ENCODE measurements at regions not wholly inside any gene's neighbourhood (a gene's known extent, or its start where the extent isn't known, plus 50 kb on each side); places are given as distances from the start of the nearest gene placed in this dataset.

DNA sequence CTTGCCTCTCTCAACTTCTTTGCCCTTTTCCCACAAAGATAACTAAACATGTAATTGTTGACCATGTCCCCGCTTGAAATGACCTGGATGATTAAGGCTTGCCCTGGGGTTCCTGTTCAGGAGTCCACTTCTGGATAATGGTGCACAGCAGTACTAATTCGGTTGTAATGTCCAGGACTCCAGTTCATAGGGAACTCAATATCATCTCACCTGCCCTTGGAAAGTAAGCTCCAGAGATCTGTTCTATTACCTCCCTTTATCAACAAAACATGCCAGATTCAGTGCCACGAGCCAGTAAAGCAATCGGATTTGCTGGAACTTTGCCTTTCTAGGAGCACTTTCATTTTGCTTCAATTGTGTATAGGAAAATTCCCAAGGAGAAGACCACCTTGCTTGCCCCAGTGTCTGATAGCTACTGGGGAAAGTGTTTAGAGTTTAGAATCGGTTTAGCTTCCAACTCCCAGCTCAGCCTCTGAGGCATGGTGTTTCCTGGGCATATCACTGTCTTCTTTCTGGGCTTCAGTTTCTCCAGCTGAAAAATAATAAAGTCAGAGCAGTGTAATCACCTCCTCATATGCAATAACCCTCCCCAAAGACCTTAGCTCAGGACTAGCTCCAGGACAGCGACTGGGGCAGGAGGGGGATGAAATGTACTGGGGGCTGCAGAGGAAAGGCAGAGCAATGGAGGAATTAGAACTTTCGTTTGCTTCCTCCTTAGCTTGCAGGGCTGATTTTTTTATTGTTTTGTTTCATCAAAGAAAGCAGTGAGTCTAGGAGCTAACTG is 162.6 kb upstream of the CYRIA start:
- DNase-seq (ENCODE audit: low read depth): no peak

GRCh38 chr2:16824472-16824871 is 158.8 kb upstream of the CYRIA start:
- no peak for DNase-seq (ENCODE audit: low read depth)

- no peak for DNase-seq (ENCODE audit: low read depth)
Measured at GRCh38 chr2:16821692-16822091, 156.1 kb upstream of the CYRIA start.

DNA sequence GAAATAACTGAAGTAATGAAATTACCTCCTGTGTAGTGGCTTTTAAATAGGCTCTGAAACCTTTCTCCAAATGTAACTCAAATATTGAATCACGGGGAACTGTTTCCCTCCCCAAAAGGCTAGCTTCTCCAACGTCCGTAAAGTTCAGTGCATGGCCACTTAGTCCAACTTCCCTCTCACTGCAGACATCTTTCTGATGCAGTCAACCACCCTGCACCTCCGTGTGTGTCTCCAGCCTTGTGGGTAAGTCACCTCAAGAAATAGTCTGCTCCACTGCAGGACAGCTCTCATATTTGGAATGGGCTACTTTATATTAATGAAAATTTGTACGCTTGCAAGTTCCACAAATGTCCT is 152.5 kb upstream of the CYRIA start:
- no peak for DNase-seq (ENCODE audit: low read depth)

DNA sequence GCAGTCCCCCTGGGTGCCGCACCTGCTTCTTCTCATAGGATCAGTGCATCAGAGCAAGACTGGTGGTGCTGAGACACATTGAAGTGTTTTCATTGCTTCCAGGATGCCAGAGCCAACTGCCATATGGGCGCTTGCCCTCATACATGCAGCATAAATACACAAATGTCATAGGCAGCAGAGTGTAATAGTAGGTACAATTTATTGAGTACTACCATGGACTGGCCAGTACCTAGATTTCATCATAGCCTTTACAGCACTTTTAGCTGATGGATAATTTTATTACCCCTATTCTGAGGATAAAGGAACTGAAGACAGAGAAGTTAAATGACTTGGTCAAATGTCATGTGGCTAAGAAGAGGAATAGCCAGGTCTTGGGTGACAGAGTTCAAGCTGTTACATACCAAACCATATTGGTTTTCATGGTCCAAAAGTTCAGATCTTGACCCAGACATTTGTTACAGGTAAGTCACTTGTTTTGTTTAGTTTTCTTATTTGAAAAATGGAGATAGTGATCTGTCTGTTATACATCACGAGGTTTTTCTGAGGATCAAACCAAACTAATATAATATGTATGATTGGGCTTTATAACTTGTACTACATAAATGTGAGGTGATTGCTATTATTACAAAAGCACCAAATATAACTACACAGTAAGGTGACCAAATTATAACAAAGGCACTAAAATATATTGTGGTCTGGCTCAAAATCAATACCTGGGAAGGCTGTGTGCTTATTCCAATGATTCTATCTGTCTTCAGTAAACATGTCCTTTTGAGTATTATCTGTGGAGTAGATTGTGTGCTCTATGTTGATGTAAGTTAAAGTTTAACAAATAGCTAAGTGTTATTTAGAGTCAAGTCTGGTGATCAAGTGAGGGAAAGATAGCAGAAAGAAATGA is 151.9 kb upstream of the CYRIA start:
- DNase-seq (ENCODE audit: low read depth): no peak

DNA sequence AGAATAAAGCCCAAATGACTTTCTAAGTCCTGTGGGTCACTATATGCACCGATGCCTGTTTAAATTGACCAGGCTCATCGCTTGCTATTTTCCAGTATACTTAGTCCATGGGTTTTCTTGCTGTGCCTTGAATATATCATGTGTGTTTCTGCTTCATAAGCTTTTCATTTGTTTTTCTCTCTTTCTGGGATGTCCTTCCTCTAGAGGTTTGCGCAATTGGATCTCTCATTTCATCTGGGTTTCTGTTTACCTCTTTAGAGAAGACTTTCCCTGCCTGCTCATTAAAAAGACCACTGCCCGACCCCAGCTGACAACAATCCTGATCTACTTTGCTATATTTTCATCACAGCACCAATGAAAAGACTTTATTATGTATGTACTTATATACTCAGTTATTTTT is 150.9 kb upstream of the CYRIA start:
- no peak for DNase-seq (ENCODE audit: low read depth)

GRCh38 chr2:16816016-16816415 is 150.4 kb upstream of the CYRIA start:
- DNase-seq (ENCODE audit: low read depth): no peak

GRCh38 chr2:16813593-16813992 is 148.0 kb upstream of the CYRIA start:
- no peak for DNase-seq (ENCODE audit: low read depth)

GRCh38 chr2:16798472-16798871 is 132.8 kb upstream of the CYRIA start:
- no peak for DNase-seq (ENCODE audit: low read depth)

DNA sequence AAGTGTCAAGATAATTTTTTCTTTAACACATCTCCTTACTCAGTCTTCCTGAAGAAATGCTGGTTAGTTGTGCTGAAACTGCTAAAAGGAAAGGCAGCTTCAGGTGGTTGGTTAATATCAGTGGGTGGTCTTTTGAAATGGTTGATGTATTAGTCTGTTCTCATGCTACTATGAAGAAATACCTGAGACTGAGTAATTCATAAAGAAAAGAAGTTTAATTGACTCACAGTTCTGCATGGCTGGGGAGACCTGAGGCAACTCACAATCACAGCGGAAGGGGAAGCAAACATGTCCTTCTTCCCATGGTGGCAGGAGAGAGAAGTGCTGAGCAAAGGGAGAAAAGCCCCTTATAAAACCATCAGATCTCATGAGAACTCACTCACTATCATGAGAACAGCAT is 125.9 kb upstream of the CYRIA start:
- no peak for DNase-seq (ENCODE audit: low read depth)

GRCh38 chr2:16785149-16785548 is 119.5 kb upstream of the CYRIA start:
- no peak for DNase-seq (ENCODE audit: low read depth)

- no peak for DNase-seq (ENCODE audit: low read depth)
Measured at GRCh38 chr2:16784652-16785051, 119.0 kb upstream of the CYRIA start.

- DNase-seq (ENCODE audit: low read depth): no peak
Measured at GRCh38 chr2:16777123-16777870, 111.7 kb upstream of the CYRIA start.

DNA sequence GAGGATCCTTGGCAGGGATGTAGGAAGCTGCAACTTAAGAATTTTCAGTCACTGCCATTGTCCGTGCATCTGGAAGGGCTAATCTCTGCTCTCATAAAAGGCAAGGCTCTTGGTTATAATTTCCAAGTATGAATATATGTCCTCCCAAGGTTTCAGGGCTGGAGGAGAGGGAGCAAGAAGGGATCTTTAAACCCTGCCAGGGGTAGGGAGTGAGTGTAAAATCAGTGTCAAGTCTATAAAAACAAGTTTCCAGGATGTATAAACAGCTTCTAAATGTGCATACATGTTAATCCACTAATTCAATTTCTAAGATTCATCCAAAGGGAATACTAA is 110.2 kb upstream of the CYRIA start:
- DNase-seq (ENCODE audit: low read depth): no peak

GRCh38 chr2:16774980-16775898 is 109.6 kb upstream of the CYRIA start:
- DNase-seq (ENCODE audit: low read depth): no peak

GRCh38 chr2:16774091-16774490 is 108.5 kb upstream of the CYRIA start:
- no peak for DNase-seq (ENCODE audit: low read depth)

DNA sequence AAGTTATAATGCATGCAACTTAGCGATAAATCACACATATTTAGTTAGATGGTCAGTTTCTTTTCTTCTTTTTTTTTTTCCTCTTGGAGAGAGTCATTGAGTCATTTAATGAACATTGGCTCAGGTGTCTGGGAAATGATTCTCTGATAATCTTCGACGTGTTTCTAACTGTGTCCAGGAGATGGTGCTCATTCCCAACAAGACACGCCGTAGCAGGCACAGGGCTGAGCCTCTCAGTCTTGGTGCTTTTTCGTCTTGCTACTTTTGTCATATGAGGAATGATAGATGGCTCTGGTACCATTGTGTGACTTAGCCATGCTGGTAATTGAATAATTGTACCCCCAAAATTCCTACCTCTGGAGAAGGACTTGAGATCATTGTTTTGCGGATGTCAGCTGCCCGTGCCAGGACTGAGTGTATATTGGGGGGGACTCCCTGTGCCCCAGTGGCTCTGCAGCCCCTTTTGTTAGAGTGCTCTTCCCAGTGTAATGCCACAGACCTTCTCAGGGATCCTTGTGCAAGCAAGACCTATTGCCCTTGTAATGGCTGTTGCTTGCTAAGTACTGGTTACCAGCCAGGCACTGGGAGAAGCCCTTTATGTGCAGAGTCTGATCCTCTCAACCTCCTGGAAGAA is 107.6 kb upstream of the CYRIA start:
- DNase-seq (ENCODE audit: low read depth): no peak

DNA sequence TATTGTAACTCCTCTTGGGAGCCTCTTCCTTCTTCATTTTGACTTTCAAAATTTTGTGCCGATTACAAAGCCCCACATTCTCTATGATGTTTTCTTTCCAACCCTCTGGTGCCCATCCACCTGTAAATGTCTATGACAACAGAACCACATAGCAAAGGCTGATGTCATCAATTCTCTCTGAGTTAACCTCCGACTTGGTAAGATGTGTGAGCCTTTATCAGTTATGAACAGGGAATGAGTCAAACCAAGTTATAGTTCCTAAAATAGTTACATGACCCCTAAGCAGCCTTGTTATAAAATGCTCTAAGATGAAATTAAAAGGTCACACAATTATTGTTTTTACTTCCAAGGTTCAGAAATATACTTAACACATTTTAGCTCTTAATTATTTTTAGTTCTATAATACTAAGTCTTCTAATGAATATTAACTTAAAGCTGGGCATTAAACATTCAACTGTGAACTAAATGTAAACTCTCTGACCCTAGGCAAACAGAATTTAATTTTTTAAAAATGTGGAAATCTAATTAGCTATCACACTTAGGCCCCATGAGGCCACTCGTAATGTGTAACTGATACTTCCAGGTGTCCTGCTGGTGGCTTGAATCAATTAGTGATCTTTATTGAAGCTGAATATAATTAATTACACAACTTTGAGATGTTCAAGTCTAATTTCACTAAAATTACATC is 102.3 kb upstream of the CYRIA start:
- no peak for DNase-seq (ENCODE audit: low read depth)

DNA sequence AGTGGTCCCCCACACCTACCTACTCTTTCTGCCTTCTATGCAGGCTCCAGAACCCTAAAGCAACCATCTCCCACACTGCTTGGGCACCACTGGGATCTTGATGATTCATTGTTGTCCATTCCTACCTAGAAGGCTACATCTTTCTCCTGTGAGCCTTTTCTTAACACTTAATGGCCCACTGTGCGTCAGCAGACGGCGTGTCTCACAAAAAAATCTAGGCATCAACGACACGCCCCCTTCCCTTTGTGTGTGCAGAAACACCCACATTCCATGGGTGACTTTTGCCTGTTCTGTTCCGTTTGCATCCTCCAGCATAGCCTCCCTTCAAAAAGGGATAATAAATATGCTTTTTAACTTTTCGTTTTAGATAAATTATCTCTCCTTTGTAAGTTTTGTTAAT is 99.7 kb upstream of the CYRIA start:
- no peak for DNase-seq (ENCODE audit: low read depth)

- DNase-seq (ENCODE audit: low read depth): no peak
Measured at GRCh38 chr2:16764487-16764886, 98.9 kb upstream of the CYRIA start.

Data from forelimb muscle (tissue), 1 donor.